ENCODE measurements at regions not wholly inside any gene's neighbourhood (a gene's known extent, or its start where the extent isn't known, plus 50 kb on each side); places are given as distances from the start of the nearest gene placed in this dataset.

DNA sequence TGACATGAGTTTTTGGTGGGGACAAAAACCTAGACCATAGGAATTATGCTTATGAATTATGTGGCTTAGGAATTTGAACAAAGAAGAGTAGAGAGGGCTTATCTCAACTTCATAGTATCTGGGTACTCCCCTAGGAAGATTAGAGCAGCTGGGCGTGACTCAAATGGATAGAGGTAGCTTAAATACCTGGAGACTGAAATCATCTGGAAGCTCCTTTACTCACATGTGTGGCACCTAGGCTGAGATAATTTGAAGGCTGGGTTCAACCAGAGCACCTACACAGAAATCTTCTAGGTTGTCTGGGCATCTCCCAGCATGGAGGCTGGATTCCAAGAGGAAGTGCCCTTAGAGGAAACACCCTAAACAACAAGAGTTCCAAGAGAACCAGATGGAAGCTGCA, 393.9 kb downstream of the ADAMTS20 start:
- WGBS, 2 donors, result 83 to 96% methylated on average over 1 of the region's 1 CpG

GRCh38 chr12:43155376-43155775, 396.6 kb downstream of the ADAMTS20 start:
- Histone ChIP-seq H3K9me3 (ENCODE audit: control insufficient read depth in 4 of 4, insufficient read depth in 3 of 4, low read length in 3 of 4) (no peaks in the 10 kb centered on the region), H3K4me3 (no peak overlapping the region), H3K9ac (ENCODE audit: insufficient read depth in 1 of 2, low read length in 2 of 2) (no peak overlapping the region), H3K27ac (ENCODE audit: low read depth in 1 of 2, low read length in 1 of 2) (no peak overlapping the region), H3K36me3 (ENCODE audit: control insufficient read depth in 4 of 4, insufficient read depth in 4 of 4, low read length in 4 of 4) (no peaks in the 10 kb centered on the region), H3K4me1 (ENCODE audit: control insufficient read depth in 5 of 5, insufficient read depth in 5 of 5, low read length in 5 of 5) (peaks cover 0 to 5% (median 0%) of the 10 kb centered on the region in 5 donors), H3K27me3 (ENCODE audit: control insufficient read depth in 3 of 3, insufficient read depth in 3 of 3, low read length in 2 of 3) (no peaks in the 10 kb centered on the region)
- ATAC-seq (ENCODE audit: insufficient read depth, low FRiP score) (no peak), DNase-seq (no peak)
- 77 to 91% methylated on average over 2 of the region's 2 CpGs for WGBS, 2 donors
- no peak for TF ChIP-seq CTCF (IDR thresholded peaks at IDR 0.05; ENCODE audit: control extremely low read depth, extremely low read depth)

More for the DNA sequence above, 393.9 kb downstream of the ADAMTS20 start:
- H3K4me3 ChIP-seq, result no peak overlapping the region
- DNase-seq (no peak), ATAC-seq (ENCODE audit: insufficient read depth, low FRiP score) (no peak)
- H3K9ac ChIP-seq (ENCODE audit: insufficient read depth in 1 of 2, low read length in 2 of 2), result no peak overlapping the region
- H3K4me1 ChIP-seq (ENCODE audit: control insufficient read depth in 5 of 5, insufficient read depth in 5 of 5, low read length in 5 of 5), result peaks cover 0 to 5% (median 0%) of the 10 kb centered on the region in 5 donors
- H3K27me3 ChIP-seq (ENCODE audit: control insufficient read depth in 3 of 3, insufficient read depth in 3 of 3, low read length in 2 of 3), result no peaks in the 10 kb centered on the region
- no peaks in the 10 kb centered on the region for H3K9me3 ChIP-seq (ENCODE audit: control insufficient read depth in 4 of 4, insufficient read depth in 3 of 4, low read length in 3 of 4)
- no peak for TF ChIP-seq CTCF (IDR thresholded peaks at IDR 0.05; ENCODE audit: control extremely low read depth, extremely low read depth)
- H3K36me3 ChIP-seq (ENCODE audit: control insufficient read depth in 4 of 4, insufficient read depth in 4 of 4, low read length in 4 of 4), result no peaks in the 10 kb centered on the region
- H3K27ac ChIP-seq (ENCODE audit: low read depth in 1 of 2, low read length in 1 of 2), result no peak overlapping the region

DNA sequence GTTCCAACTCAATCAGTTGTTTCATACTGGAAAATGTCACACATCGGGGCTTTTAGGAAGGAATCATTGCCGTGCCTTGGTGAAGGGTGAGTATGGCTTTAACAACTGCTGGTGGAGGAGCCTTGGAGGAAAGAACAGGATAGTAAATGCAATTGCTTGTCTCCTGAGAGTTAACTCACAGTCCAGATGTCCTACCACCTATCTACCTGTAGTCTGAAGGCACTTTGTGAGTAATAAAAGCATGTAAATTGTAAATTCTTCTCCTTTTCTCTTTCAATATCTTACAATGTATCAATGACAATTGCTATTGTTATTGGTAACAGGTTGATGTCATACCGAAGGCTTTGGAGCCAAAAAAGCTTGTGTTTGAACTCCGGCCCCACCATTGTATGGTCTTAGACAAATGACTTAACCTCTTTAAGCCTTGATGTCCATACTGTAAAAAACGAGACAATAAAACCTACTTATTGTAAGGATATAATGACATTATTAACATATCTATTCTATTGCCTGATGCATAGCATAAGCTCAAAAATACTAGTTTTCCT, 397.4 kb downstream of the ADAMTS20 start:
- H3K4me1 ChIP-seq (ENCODE audit: control insufficient read depth in 5 of 5, insufficient read depth in 5 of 5, low read length in 5 of 5), result peaks cover 0 to under 1% (median 0%) of the 10 kb centered on the region in 5 donors
- DNase-seq, result no peak
- H3K4me3 ChIP-seq, result no peak overlapping the region
- no peak for TF ChIP-seq CTCF (IDR thresholded peaks at IDR 0.05; ENCODE audit: control extremely low read depth, extremely low read depth)
- H3K9me3 ChIP-seq (ENCODE audit: control insufficient read depth in 4 of 4, insufficient read depth in 3 of 4, low read length in 3 of 4), result no peaks in the 10 kb centered on the region
- no peaks in the 10 kb centered on the region for H3K27me3 ChIP-seq (ENCODE audit: control insufficient read depth in 3 of 3, insufficient read depth in 3 of 3, low read length in 2 of 3)
- H3K9ac ChIP-seq (ENCODE audit: insufficient read depth in 1 of 2, low read length in 2 of 2), result no peak overlapping the region
- ATAC-seq (ENCODE audit: insufficient read depth, low FRiP score), result no peak
- H3K36me3 ChIP-seq (ENCODE audit: control insufficient read depth in 4 of 4, insufficient read depth in 4 of 4, low read length in 4 of 4), result no peaks in the 10 kb centered on the region
- H3K27ac ChIP-seq (ENCODE audit: low read depth in 1 of 2, low read length in 1 of 2), result no peak overlapping the region
- WGBS, 2 donors, result 73 to 82% methylated on average over 5 of the region's 5 CpGs

- 86 to 92% methylated on average over 4 of the region's 4 CpGs for WGBS, 2 donors
- H3K36me3 ChIP-seq (ENCODE audit: control insufficient read depth in 4 of 4, insufficient read depth in 4 of 4, low read length in 4 of 4), result no peaks in the 10 kb centered on the region
- H3K9me3 ChIP-seq (ENCODE audit: control insufficient read depth in 4 of 4, insufficient read depth in 3 of 4, low read length in 3 of 4), result no peaks in the 10 kb centered on the region
- H3K4me3 ChIP-seq, result no peak overlapping the region
- H3K9ac ChIP-seq (ENCODE audit: insufficient read depth in 1 of 2, low read length in 2 of 2), result no peak overlapping the region
- DNase-seq (no peak), ATAC-seq (ENCODE audit: insufficient read depth, low FRiP score) (no peak)
- TF ChIP-seq CTCF (IDR thresholded peaks at IDR 0.05; ENCODE audit: control extremely low read depth, extremely low read depth), result no peak
- H3K27ac ChIP-seq (ENCODE audit: low read depth in 1 of 2, low read length in 1 of 2), result no peak overlapping the region
- no peaks in the 10 kb centered on the region for H3K4me1 ChIP-seq (ENCODE audit: control insufficient read depth in 5 of 5, insufficient read depth in 5 of 5, low read length in 5 of 5)
- H3K27me3 ChIP-seq (ENCODE audit: control insufficient read depth in 3 of 3, insufficient read depth in 3 of 3, low read length in 2 of 3), result no peaks in the 10 kb centered on the region
Measured at GRCh38 chr12:43151441-43151981, 400.5 kb downstream of the ADAMTS20 start.

Measured in lung (tissue), 11 donors.